ENCODE measurements at regions not wholly inside any gene's neighbourhood (a gene's known extent, or its start where the extent isn't known, plus 50 kb on each side); places are given as distances from the start of the nearest gene placed in this dataset.

DNA sequence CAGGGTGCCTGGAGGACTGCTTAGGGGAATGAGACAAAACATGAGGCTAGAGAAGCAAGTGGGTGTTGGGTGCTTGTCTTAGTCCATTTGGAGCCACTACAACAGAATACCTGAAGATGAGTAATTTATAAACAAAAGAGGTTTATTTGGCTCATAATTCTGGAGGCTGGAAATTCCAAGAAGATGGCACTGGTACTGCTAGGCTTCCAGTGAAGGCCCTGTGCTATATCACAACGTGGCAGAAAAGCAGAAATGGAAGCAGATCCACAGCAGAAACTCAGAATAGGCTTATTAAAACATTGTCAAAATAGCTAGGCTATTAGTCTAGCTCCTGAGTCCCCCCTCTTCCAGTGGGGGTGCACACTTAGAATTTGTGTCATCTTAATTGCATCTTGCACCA, 701.7 kb downstream of the RWDD3 start:
- DNase-seq, result no peak

DNA sequence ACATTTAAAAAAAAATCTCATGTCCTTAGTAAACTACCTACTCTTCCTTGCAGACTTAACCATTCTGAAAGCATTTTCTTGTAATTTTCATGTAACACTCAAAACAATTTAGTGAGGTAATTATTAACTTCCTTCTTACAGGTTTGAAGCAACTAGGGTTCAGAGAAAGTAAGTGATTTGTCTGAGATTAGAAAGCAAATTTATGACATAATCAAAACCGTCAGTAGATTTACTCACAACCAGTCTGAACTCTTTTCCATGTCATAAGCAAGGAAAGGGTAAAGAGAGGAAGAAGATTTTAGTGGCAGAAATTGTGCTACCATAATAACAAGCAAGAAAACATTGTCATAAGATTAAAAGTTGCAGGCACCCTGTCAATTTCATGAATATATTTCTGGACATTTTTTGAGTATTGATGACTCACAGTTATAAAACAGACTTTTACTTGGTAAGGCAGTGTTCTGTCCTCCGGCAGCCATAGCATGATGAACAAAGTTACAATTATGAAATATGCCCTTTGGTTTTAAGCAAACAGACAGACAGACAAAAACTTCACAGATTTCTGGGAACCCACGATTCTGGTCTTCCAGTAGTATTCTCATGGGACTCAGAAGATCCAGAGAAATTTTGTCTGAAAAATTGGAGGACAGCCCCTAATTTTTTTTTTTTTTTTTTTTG, 707.2 kb downstream of the RWDD3 start:
- DNase-seq, result no peak

DNA sequence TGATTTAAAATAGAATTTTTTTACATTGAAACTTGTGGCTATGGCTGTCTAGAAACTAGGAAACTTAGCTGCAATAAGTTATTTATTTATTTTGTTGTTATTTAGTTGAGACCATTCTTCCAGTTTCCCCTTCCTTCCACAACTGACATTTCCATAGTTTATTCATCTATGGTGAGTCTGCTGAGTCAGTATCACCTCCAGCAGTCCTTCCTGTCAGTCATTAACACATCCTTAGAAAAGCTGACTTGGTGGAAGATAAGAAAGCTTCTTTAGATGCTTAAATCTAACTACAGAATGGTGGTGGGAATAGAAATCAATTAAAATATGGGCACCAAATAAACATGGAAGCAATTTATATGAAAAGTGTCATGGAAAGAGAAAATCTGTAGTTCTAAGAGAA, 714.0 kb downstream of the RWDD3 start:
- no peak for DNase-seq

DNA sequence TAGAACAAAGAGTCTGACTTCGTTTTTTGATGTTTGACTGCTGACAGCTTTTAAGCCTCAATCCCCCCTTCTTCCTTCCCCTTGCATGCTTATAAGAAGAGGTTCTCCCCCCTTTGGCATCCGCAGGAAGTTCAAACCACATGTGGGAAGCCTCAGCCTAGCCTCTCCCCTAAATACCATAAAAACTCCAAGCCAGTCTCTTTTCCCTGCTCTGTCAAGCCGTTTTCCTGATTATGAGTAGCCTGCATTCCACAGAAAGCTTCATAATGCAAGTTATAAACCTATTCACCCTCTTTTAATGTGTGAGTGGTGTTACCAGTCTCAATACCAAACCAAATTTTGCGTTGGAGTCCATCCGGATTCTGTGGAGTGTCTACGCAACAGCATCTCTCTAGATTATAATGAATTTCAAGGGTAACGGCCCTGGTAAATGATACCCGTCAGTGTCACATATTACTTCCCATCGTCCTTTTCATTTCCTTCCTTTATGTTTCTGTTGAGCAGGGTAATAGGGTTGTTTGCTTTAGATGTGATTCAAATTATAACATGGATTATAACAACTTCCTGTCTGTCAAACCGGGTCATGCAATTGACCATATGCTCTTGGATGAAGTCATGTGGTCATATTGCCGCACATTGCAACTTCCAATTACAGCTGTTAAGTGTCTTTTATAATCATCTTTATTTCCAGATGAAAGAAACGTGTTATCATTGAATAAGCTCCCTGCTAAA, 717.5 kb downstream of the RWDD3 start:
- DNase-seq, result no peak

DNA sequence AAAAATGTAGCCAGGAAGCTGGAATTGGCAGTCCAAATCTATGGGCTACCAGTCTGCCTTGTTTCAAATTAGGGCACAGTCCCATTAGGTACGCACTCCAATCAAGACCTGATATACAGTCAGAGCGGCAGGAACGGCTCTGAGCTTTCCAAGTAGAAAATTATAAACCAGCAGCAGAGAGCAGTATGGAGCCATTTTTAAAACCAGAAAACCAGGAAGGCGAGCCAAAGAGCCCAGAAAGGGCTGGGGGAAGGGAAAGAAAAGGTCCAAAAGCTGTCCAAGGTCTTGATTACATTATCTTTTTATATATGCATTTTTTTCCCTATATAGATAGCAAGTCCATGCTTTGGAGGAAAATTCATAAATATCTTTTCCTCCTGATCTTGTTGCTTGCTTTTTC, 719.0 kb downstream of the RWDD3 start:
- DNase-seq, result peak; percentile 2

DNA sequence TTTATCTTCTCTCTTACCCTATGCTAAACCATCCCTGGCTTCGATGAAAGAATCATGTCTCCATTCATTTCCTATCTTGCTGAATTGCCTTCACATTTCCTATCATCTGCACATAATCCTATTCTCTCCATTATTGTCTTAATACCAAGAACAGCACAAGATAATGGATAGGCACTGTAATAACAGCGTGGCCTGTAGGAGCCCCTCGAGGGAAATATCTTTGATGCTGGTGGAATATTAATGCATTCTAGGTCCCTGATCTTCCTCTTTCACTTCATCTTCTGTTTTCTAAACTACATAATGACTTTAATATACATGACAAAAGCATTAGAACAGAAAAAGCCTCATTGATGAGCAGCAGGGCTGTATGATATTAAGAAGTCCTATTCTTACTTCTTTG, 720.6 kb downstream of the RWDD3 start:
- DNase-seq, result no peak

DNA sequence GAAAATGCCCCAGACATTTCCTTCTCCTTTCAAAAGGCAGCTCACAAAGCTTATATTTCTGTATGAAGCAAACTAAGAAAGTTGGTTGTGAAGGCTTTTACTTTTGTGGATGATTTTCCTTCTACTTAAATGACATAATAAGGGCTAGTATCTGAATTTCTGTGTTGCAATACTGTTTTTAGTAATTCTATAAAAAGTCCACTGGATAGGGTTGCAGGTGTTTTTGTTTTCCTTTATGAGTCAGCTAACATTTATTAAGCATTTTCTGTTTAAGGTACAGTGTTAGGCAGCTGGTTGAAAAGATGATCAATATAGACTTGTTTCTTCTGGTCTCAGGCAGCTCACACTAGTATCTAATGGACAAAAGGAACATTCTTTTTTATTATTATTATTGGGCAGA, 722.2 kb downstream of the RWDD3 start:
- DNase-seq, result no peak

DNA sequence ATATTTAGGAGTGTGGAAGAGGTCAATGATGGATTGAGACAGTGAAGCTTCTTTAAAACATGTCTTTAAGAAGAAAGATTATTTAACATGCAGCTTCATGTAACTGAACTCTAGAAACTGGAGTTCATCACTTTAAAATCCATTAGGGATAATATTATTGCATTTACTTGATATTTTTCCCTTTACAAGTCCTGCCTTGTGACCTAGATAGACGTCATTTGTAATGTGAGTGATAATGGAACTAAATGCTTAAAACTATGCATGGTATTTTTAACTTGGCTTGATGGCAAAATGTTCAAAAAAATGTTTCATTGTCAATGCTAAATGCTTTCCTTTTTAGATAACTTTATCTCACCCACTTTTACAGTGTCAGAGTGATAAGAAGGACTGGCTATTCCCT, 723.7 kb downstream of the RWDD3 start:
- no peak for DNase-seq

DNA sequence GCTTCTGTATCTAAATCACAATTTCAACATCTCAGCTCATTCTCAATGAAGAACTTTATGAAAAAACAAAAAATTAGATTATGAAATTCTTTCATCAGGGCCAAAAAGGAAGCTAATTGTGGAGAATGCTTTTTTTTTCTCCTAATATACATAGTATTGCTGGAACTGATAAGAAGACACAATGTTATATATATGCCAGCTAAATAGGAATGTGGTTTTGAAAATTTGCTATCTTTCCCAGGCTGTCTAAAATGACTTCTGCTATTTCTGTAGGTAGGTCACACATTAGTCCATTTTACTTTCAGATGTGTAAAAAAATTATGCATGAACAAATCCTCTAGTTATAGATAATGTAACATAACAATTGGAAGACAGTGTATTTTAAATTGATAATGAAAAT, 732.9 kb downstream of the RWDD3 start:
- DNase-seq, result no peak

DNA sequence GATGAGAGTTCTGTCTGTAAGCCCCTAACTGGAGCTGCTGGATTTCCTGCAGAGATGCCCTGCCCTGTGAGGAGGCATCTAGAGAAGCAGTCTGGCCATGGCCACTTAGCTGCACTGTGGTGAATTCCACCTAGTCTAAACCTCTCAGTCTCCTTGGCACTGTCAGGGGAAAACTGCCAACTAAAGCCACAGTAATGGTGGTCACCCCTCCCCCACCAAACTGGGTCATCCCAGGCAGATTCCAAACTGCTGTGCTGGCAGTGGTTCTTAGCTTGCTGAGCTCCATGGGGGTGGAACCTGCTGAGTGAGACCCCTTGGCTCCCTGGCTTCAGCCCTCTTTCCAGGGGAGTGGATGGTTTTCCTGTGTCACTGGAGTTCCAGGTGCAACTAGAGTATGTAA, 740.6 kb downstream of the RWDD3 start:
- no peak for DNase-seq

DNA sequence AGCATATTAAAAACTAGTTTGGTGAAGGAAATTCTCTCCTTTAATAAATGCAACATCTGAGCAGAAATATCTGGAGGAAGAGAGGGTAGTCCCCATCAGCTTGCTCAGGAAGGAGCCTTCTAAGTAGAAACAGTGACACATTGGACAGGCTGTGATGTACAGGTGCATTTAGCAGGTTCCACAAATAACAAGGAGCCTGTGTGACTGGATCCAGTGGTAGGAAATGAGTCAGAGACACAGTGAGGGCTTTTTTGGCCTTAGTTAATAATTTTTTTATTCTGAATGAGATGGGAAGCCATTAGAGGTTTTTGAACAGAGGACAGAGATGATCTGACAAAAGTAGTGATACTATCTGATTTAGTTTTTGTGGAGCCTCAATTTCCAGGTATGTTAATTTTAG, 738.9 kb upstream of the PTBP2 start:
- DNase-seq, result no peak

DNA sequence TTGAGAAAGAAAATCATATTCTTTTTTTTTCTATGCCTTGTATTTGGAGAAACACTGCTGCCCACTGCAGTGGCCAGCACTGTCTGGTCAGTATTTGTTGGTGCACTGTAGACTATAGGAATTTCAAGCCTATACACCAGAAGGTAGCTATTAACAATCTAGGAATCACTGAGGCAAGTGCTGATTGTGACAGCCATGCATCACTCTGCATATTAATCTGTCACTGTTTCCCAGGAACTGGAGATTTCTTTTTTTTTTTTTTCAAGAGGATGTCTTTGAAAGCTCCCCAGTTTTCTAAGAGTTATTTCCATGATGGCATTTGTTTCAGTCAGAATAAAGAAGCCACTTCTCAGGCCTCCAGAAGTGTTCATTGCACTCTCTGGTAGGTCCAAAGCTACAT, 737.8 kb upstream of the PTBP2 start:
- no peak for DNase-seq

DNA sequence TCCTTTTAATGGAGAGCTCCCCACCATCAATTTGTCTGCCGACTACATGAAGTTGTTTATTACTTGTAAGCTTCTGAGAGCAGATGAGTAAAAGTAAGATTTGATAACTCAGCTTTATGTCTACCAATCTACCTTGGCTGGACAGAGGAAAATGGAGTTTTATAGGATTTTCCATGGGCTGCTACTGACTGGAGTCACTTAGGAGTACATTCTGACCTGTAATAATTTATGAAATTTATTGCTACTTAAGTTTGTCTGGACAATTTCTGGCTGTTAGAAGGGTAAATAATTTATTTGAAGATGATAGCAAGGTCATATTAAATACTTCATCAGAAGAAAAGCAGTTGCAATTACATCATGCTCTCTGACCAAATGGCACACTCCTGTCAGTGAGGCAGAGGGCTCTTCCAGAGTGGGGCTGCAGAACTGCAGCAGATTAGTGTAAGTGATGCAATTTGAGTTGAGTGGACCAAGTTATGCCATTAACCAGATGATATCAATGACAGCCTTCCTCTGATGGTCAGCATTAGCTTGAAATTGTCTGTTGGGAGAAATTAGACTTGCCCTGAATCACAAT, 736.7 kb upstream of the PTBP2 start:
- no peak for DNase-seq

DNA sequence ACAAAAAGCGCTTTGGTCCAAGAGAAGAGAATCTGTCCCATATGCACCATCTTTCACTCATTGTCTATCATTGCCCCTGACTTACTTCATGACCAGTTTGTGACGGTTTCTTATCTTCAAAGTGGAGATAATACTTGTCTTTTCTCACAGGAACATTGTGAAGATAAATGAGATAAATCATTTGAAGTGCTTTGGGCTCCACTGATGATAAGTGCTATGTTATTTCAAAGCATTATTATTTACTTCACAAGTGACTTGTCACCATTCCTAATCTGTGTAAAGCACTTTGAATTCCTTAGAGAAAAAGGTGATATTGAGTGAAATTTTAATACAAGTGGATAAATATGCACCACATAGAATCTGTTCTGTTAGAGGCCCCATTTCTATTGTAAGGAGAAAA, 731.6 kb upstream of the PTBP2 start:
- DNase-seq, result no peak

DNA sequence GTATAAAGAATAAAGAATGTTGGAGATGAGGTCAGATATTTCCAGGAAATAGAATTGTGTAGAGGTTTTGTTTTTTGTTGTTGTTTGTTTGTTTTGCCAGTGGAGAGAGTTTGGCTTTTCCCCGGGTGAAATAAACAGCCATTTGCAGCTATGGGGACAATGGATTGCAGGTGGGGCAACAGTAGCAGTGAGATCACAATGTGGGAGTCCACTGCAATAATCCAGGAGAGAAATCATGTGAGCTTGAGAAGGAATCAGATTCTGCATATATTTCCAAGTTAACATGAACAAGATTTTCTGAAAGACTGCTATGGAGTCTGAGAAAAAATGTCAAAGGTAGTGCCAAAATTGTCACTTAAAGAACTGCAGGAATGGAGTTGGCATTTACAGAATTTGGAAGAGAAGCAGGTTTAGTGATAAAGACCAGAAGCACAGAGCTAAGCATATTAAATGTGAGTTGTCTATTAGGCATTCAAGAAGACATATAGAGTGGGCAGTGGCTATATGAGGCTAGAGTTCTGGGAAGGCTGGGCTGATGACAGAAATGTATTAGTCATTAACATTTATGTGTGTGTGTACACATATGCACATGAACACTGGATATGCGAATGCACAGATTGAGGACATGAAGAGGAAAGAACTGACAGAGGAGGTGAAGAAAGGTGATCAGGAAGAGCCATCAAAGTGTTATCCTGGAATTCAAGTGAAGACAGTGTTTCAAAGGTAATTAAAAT, 729.6 kb upstream of the PTBP2 start:
- DNase-seq, result no peak

DNA sequence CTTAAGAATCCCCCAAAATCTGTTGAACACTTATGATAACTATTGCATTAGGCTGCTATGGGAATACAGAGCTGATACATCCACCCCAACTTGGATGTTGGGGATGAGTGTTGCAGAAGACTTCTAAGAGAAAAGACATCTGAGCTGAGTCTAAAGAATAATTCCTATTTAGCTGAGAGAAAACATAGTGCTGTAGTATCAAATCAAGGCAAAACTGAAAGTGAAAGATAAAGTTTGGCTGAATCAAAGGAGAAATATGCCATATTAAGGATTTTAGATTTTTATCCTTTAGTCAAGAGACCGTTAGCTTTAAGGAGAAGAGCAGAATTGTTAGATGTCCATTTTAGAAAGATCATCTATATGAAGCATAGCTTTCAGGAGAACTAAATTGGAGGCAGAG, 726.9 kb upstream of the PTBP2 start:
- no peak for DNase-seq

DNA sequence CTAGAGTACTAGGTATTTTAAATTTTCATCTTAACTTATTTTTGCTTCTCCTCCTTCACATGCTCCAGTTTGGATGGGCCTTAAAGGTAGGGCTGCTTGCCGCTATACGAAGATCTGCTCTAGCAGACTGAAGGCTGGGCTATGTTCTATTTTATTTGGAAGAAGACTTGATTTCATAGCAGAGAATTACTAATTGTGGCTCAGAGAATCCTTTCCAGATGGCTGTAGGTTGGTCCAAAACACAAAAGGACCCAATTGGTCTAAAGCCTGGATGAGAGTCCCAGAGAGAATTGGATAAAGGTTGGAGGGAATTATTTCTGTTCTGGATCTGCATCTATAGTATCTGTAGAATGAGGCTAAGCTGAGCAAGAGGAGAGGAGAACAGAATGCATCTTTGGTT, 719.4 kb upstream of the PTBP2 start:
- DNase-seq, result no peak

DNA sequence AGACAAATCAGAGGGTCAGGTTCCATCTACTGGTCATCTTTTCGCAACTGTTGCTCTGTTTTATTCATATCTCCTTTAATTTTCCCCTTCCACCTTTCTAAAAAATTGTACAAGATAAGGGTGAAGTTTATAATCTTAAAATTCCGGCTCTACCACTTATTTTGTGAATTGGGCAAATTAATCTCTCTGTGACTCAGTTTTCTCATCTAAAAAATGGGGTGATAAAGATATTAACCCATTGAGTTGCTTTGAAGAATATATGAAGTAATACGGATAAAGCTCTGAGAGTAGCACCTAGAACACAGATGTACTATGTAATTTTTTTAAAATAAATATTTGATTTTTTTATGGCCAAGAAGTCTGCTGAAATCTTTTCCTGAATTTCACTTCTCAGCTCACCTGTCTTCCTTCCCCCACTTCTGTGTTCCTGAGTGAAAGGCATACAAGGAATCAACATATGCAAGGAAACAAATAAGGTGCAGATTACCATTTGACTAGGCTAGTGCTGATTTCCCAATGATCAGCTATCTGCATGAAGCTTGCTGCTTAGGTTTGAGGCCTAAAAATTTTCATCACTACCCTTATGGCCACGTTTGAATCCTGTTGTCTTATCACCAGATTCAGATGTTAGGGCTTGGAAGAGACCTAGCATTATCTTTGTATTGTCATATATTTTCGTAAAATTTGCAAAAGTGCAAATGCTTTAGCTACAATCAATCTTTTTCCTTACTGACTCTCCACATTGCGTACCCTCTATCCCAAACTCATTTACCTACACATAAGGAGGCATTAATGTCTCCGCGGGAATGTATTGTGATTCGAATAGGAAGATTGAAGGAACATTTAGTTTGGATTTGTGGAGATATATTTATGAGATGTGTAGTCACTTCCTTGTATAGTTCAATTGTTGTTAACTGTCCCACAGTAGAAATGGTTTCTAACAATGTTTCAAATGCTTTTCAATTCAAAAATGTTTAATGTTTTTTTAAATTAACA, 718.3 kb upstream of the PTBP2 start:
- DNase-seq, result no peak

DNA sequence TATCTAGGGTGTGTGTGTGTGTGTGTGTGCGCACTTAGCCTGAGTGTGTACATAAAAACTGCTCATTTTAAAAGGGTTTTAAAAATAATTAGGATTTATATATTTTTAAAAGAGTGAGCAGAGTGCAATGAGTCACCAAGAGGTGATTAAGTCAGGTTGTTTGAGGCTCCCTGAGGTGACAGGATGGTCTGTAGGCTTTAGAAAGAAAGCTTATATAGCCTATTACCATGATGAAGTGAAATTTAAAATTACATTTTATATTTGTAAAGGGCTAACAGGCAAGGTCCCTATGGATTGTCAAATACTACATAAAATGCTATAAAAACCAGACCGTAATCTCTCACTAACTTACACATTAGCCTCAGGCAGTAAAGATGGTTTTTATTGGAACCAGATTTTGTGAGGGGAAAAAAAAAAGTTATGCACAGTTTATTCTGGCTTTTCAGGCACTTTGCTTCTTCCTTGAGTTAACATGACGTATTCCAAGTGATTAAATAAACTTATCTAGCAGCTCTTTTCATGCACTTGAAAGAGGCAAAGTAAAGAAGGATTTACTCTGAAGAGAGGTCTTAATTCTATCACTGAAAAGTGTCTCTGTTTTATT, 711.7 kb upstream of the PTBP2 start:
- no peak for DNase-seq

DNA sequence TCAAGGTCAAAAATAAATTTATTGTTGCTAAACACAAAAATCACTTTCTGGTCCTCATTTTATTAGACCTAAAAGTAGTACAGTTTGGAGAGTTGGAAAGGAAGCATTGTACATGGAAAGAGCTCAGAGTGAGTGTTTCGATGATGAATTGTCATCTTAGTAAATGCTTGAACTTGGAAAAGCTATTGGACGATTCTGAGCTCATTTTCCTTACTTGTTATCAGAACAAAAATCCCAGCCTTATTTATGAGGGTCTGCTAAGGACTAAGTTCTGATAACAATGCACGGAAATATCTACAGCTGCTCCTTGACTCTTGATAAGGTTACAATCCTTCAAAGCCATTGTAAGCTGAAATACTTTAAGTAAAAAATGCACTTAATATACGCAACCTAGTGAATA, 710.0 kb upstream of the PTBP2 start:
- DNase-seq, result no peak

DNA sequence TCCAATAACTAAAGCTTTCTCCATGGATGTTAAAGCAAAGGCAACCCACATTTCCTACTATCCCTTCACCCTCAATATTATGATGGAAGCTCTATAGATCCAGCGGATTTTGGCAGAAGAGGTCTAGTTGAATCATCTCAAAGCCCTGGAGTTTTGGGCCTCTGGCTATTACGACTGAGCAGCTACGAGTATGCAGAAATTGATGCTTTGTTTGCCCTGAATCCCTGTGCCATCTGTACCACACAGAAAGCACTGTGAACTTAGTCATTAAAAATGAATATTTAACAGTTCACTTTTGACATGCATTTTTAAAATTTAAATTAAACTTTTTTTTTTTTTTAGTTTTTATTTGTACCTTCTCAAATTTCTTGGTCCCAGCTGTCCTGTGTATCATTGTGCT, 705.4 kb upstream of the PTBP2 start:
- DNase-seq, result no peak

DNA sequence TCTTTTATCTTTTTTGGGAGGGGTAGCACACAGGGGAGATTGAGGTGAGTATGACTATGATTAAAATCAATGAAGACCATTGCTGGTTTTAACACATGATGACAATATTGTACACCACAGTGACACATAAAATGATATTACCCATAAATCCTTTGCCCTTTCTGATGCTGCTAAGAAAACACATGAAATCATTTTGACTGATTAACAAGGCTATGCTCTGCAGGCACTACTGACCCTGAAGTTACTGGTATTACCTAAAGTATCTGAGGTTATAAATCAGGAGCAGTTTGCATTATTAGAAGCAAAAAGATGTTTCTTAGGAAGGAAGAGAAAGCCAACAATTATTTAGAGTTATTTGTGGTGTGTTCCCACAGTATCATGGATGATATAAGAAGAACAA, 701.2 kb upstream of the PTBP2 start:
- DNase-seq, result no peak

Data from NCI-H510A treated with DMSO at 0.1 percent for 48 hours (cell line).